ENCODE measurements at regions not wholly inside any gene's neighbourhood (a gene's known extent, or its start where the extent isn't known, plus 50 kb on each side); places are given as distances from the start of the nearest gene placed in this dataset.
"Not testable (repeated sequence)": the region's sequence is repeated elsewhere in the genome, so short reads cannot be mapped to it uniquely, and the experiment has no call there.

DNA sequence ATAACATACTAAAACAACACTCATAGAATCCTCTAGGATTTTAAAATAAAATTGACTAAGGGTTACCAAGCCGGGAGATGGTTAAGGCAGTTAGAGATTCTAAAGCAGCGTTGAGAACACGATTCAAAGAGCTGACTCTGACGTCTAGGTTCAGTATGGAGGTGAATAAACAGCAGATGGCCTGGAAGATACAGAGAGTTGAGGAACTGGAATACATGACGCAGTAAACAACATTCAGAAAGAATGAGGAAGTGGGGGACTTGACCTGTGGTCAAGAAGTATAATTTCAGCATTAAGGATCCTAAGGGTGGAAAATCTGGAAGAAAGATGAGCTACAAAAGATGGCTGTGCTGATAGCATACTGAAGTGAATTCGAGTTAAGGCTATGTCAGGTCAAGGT is 172.5 kb upstream of the NBPF9 start:
- not testable (repeated sequence) for TF ChIP-seq POLR2A (IDR thresholded peaks at IDR 0.05; ENCODE audit: low read length); GATA1 (IDR thresholded peaks at IDR 0.05; ENCODE audit: low read depth, low read length)
